Neural cell (in vitro differentiated cells): ENCODE measurements at regions not wholly inside any gene's neighbourhood (a gene's known extent, or its start where the extent isn't known, plus 50 kb on each side); places are given as distances from the start of the nearest gene placed in this dataset.

Experiments used
- EZH2 ChIP-seq: fragments of 200-600, 300-800 bp; shearing (Covaris generic), sonication (generic); IDR thresholded peaks from 2 replicates; pipeline ENCODE4 v1.6.1; 2014; ENCODE audit warnings: antibody characterized with exemption, low read length, borderline replicate concordance, mild to moderate bottlenecking; ENCODE audit not compliant: insufficient read depth, poor library complexity, severe bottlenecking
- MXI1 ChIP-seq: fragments of 450-650 bp; conservative IDR thresholded peaks from 2 replicates; pipeline ENCODE4 v1.6.1; 2014; ENCODE audit warnings: antibody characterized with exemption, mild to moderate bottlenecking; ENCODE audit not compliant: poor library complexity, severe bottlenecking
- POLR2AphosphoS5 ChIP-seq: IDR thresholded peaks from 2 replicates; pipeline ENCODE4 v1.6.1; 2012
- SMC3 ChIP-seq: fragments of 450-650 bp; conservative IDR thresholded peaks from 2 replicates; pipeline ENCODE4 v1.6.1; 2014; ENCODE audit warnings: antibody characterized with exemption, mild to moderate bottlenecking, moderate library complexity; ENCODE audit not compliant: poor library complexity
- TF ChIP-seq, protein P1 (sequence below): fragments of 450-650 bp; IDR thresholded peaks from 2 replicates; pipeline ENCODE4 v1.5.1; 2014; ENCODE audit warnings: antibody characterized with exemption, mild to moderate bottlenecking, moderate library complexity; ENCODE audit not compliant: poor library complexity, severe bottlenecking
- TF ChIP-seq, protein P2 (sequence below): IDR thresholded peaks from 2 replicates; pipeline ENCODE4 v1.6.1; 2012; ENCODE audit warnings: borderline replicate concordance

DNA sequence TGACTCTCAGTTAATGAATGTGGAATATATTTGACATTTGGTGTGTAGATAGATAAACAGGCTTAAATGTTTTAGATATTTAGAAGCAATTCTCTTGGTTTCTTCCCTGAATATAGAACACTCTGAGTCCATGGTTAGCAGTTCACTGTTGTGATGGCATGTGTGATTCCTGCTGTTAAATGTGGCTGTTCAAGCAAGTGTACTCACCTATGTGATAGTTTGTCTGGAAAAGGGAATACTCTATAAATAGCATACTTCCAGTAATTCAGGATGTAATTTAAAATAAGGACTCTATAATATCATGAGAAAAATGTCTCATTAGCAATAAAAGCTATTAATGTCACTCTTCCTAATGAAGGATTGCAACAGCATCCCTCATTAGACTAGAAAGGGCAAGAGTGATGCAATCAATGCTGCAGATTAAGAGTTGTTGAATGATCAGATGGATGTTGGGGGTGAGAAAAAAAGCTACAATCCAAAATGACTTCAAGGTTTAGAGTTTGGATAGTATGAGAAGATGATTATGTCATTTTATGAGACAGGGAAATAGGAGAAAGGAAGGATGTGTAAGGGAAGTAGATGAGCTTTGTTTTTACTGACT, 201.8 kb upstream of the WDFY3 start:
- TF ChIP-seq, protein P1, sequence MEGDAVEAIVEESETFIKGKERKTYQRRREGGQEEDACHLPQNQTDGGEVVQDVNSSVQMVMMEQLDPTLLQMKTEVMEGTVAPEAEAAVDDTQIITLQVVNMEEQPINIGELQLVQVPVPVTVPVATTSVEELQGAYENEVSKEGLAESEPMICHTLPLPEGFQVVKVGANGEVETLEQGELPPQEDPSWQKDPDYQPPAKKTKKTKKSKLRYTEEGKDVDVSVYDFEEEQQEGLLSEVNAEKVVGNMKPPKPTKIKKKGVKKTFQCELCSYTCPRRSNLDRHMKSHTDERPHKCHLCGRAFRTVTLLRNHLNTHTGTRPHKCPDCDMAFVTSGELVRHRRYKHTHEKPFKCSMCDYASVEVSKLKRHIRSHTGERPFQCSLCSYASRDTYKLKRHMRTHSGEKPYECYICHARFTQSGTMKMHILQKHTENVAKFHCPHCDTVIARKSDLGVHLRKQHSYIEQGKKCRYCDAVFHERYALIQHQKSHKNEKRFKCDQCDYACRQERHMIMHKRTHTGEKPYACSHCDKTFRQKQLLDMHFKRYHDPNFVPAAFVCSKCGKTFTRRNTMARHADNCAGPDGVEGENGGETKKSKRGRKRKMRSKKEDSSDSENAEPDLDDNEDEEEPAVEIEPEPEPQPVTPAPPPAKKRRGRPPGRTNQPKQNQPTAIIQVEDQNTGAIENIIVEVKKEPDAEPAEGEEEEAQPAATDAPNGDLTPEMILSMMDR = no peak
- TF ChIP-seq, protein P2, sequence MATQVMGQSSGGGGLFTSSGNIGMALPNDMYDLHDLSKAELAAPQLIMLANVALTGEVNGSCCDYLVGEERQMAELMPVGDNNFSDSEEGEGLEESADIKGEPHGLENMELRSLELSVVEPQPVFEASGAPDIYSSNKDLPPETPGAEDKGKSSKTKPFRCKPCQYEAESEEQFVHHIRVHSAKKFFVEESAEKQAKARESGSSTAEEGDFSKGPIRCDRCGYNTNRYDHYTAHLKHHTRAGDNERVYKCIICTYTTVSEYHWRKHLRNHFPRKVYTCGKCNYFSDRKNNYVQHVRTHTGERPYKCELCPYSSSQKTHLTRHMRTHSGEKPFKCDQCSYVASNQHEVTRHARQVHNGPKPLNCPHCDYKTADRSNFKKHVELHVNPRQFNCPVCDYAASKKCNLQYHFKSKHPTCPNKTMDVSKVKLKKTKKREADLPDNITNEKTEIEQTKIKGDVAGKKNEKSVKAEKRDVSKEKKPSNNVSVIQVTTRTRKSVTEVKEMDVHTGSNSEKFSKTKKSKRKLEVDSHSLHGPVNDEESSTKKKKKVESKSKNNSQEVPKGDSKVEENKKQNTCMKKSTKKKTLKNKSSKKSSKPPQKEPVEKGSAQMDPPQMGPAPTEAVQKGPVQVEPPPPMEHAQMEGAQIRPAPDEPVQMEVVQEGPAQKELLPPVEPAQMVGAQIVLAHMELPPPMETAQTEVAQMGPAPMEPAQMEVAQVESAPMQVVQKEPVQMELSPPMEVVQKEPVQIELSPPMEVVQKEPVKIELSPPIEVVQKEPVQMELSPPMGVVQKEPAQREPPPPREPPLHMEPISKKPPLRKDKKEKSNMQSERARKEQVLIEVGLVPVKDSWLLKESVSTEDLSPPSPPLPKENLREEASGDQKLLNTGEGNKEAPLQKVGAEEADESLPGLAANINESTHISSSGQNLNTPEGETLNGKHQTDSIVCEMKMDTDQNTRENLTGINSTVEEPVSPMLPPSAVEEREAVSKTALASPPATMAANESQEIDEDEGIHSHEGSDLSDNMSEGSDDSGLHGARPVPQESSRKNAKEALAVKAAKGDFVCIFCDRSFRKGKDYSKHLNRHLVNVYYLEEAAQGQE = peak; percentile 64
- TF ChIP-seq SMC3 (no peak), POLR2AphosphoS5 (peak; percentile 43), EZH2 (no peak), MXI1 (no peak)
